NCI-H345 treated with DMSO at 0.1 percent for 48 hours (cell line): ENCODE measurements at regions not wholly inside any gene's neighbourhood (a gene's known extent, or its start where the extent isn't known, plus 50 kb on each side); places are given as distances from the start of the nearest gene placed in this dataset.
"Not testable (repeated sequence)": the region's sequence is repeated elsewhere in the genome, so short reads cannot be mapped to it uniquely, and the experiment has no call there.

Source experiments
- DNase-seq: peaks from one replicate; lab custom pipeline; 2025; ENCODE audit not compliant: unreplicated experiment; lab: John Stamatoyannopoulos, UW

GRCh38 chr10:105592468-105592867 lies 951.4 kb downstream of the SORCS3 start:
- DNase-seq, result no peak

- no peak for DNase-seq
Observed at GRCh38 chr10:105586451-105587098, 945.5 kb downstream of the SORCS3 start.

DNA sequence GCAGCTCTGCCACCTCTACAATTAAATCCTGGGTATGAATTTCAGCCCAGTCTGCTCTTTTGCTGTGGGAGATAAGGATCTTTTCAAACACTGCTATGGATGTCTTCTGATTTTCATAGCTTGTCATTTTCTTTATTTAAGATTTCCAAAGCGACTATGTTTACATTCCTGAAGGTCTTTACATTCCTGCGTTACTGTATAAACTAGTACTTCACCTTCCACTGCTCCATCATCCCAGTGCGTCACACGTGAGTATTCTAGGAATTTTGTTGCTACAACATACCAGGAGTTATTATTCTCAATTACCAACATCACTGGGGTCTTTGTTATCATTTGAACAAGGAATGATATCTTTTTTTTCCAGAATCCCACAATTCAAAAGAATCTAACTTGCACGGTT lies 944.7 kb downstream of the SORCS3 start:
- DNase-seq, result no peak

DNA sequence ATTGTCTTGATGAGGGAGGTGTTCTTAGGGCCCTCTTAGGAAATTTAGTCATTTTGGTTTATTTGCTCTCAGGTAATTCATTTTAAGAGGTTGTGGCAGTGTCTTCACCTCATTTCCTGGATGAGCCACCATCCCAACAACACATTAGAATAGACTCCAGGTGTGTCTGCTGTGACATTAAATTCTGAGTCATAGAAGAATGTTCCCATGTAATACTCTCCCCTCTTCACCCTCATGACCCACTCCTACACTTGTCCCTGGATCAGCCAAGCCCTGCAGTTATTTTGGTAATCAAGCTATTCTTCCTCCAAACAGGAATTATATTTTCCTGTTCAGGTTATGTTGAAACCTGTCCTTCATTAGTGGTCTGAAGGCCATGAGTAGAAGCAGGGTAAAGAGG lies 944.1 kb downstream of the SORCS3 start:
- DNase-seq, result no peak

- no peak for DNase-seq
Observed at GRCh38 chr10:105579112-105579511, 938.0 kb downstream of the SORCS3 start.

- DNase-seq, result peak; percentile 2
Observed at GRCh38 chr10:105577865-105578607, 936.9 kb downstream of the SORCS3 start.

DNA sequence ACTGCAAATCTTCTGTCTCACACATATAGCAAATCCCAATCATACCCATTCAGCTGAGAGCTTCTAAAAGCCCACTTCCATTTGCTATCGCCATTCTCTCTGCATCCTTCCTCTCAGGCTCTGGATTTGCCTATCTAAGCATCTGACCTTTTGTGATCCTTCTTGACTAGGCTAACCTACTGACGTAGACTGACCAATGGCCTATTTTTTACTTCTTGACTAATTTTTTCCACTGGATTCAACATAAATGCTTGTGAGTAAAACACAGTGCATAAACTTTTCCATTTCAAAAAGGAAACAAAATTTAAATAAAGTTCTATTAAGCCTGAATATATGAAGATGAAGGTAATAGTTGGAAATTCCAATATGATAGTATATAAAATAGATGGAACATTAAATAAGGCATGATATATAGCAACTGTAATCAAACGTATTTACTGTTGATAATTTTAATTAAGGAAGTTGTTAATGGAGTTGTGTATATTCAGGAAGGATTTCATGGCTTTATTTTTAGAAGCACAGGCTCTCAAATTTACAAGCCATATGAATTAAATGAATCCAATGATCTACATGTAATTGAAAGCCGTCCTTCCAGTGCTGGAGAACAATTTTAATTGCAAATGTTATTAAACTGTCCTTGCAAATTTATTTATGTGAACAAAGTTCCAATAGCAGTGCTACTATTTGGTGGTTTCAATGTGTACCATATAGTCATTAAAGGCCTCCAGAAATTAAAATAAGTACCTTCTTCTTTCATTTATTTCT lies 918.4 kb downstream of the SORCS3 start:
- no peak for DNase-seq

DNA sequence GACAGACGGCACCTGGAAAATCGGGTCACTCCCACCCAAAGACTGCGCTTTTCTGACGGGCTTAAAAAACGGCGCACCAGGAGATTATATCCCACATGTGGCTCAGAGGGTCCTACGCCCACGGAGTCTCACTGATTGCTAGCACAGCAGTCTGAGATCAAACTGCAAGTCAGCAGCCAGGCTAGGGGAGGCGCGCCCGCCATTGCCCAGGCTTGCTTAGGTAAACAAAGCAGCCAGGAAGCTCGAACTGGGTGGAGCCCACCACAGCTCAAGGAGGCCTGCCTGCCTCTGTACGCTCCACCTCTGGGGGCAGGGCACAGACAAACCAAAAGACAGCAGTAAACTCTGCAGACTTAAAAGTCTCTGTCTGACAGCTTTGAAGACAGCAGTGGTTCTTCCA lies 909.4 kb downstream of the SORCS3 start:
- DNase-seq, result not testable (repeated sequence)

DNA sequence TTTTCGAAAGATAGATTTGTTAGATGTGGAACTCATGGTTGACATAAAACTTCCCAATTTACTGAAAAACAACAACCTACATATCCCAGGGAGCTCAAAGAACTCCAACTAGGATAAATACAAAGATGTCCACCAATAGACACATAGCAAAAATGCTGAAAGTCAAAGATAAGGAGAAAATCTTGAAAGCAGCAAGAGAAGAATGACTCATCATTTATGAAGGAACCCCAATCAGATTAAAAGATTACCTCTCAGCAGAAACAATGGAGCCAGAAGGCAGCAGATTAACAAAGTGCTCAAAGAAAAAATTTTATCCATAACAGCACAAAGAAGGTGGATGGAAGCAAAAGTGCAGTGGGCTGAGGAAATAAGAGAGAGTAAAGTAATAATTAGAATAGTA lies 908.6 kb downstream of the SORCS3 start:
- no peak for DNase-seq

DNA sequence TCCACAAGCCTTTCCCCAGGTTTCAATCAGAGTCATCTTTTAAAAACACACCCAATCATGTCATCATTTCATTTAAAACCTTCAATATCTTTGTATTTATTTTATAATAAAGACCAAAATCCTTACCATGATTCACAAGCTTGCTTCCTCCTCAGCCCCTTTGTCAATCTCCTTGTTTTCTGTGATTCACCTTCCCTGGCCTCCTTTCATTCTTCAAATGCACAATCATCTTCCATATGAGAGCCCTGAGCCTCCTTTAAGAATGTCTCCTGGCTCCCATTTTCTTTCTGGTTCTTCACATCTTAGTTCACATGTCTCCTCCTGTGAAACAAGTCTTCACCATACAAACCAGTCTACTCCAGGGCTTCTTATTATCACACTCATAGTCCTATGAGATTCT lies 904.0 kb downstream of the SORCS3 start:
- no peak for DNase-seq

DNA sequence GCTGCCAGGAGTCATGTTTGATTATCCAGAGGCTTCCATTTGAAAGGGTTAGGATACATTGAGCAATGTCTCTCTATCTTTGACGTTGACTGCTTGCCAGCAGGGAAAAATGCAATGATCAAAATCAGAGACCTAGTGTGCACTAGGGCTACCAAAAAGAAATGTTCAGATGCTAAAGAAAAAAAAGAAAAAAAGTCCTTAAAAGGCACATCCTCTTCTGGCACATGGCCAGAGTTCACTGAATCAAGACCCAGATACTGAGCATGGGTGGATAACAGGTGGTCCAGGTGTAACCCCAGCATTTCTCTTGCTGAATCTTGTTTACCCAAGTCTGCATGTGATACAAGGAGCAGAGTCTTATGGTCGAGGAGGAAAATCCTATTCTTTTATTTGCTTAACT lies 899.3 kb downstream of the SORCS3 start:
- no peak for DNase-seq

DNA sequence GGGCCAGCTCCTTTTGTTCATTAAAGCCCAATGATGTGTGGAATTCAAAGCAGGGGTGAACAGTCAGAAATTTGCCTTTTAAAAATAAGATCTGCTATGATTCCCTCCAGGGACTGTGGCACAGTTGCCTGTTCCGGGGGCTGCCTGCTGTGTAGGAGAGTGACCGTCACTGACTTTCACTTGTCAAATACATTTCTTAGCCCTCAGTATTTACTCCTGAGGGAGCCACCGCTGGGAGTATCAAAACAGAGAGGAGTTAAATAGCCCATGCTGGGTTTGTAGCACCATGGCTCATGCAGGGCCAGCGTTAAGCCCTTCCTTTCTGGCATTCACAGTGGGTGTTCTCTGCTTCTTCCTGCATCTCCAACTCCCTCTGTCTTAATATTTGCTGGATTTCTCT lies 897.8 kb downstream of the SORCS3 start:
- no peak for DNase-seq

GRCh38 chr10:105535478-105535877 lies 894.4 kb downstream of the SORCS3 start:
- DNase-seq, result no peak

GRCh38 chr10:105534086-105534485 lies 893.0 kb downstream of the SORCS3 start:
- DNase-seq, result no peak

- DNase-seq, result no peak
Observed at GRCh38 chr10:105516511-105516910, 875.4 kb downstream of the SORCS3 start.

- DNase-seq, result no peak
Observed at GRCh38 chr10:105514106-105514505, 873.0 kb downstream of the SORCS3 start.

- no peak for DNase-seq
Observed at GRCh38 chr10:105509517-105509916, 868.4 kb downstream of the SORCS3 start.

GRCh38 chr10:105506262-105506661 lies 865.2 kb downstream of the SORCS3 start:
- no peak for DNase-seq

- no peak for DNase-seq
Observed at GRCh38 chr10:105503714-105504113, 862.6 kb downstream of the SORCS3 start.

DNA sequence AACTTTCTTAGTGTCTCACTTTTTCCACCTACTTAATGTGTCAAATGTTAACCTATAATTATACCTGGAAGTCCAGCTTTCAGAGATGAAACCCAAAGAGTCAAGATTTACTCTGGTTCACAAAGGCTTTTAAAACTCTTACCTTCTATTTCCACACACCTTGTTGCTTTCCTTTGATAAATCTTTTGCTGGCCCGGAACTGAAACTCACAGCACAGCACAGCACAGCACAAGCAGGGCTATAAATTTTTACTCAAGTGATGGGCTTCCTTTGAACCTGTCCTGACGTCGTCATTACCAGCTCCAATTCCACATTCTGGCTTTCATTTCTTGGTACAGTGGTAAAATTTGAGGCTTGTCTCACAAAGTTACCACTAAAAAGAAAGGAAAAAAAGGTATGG lies 861.0 kb downstream of the SORCS3 start:
- DNase-seq, result no peak

GRCh38 chr10:105494944-105495343 lies 853.9 kb downstream of the SORCS3 start:
- DNase-seq, result no peak

GRCh38 chr10:105494303-105494702 lies 853.2 kb downstream of the SORCS3 start:
- no peak for DNase-seq
